ENCODE measurements at regions not wholly inside any gene's neighbourhood (a gene's known extent, or its start where the extent isn't known, plus 50 kb on each side); places are given as distances from the start of the nearest gene placed in this dataset.

DNA sequence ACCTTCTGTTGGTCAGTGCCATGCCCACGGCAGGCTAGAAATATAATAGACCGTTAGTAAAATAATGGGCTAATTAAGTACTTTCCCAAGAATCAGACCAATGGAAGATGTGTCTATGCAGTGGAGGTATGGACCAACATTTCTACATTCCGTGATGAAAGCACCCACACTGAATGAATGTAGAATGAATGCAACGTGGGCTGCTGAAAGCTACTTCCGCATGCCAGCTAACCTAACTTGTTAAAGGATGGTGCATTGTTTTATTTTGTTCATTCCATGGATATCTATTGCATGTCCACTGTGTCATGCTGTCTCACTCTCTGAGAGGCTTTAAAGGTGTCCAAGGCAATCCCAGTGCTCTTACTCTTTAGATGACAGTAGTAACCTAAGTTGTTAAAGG is 112.9 kb upstream of the CAV2 start:
- TF ChIP-seq ESRRG (CRISPR knock-in tag; IDR thresholded peaks at IDR 0.05) (no peak), GLIS3 (CRISPR knock-in tag; IDR thresholded peaks at IDR 0.05) (no peak), ZNF565 (CRISPR knock-in tag; conservative IDR thresholded peaks at IDR 0.05; ENCODE audit: low read depth) (no peak), PATZ1 (CRISPR knock-in tag; IDR thresholded peaks at IDR 0.05; ENCODE audit: borderline replicate concordance) (no peak), SNAI2 (CRISPR knock-in tag; IDR thresholded peaks at IDR 0.05) (no peak), CREB5 (CRISPR knock-in tag; IDR thresholded peaks at IDR 0.05; ENCODE audit: low read depth) (no peak), ARNTL (CRISPR knock-in tag; IDR thresholded peaks at IDR 0.05; ENCODE audit: borderline replicate concordance, low read depth) (no peak), ZFP30 (CRISPR knock-in tag; IDR thresholded peaks at IDR 0.05) (no peak), RARB (CRISPR knock-in tag; IDR thresholded peaks at IDR 0.05) (no peak), ISL1 (CRISPR knock-in tag; IDR thresholded peaks at IDR 0.05) (no peak)
- TF ChIP-seq, protein P1, sequence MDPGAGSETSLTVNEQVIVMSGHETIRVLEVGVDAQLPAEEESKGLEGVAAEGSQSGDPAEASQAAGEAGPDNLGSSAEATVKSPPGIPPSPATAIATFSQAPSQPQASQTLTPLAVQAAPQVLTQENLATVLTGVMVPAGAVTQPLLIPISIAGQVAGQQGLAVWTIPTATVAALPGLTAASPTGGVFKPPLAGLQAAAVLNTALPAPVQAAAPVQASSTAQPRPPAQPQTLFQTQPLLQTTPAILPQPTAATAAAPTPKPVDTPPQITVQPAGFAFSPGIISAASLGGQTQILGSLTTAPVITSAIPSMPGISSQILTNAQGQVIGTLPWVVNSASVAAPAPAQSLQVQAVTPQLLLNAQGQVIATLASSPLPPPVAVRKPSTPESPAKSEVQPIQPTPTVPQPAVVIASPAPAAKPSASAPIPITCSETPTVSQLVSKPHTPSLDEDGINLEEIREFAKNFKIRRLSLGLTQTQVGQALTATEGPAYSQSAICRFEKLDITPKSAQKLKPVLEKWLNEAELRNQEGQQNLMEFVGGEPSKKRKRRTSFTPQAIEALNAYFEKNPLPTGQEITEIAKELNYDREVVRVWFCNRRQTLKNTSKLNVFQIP (CRISPR knock-in tag; IDR thresholded peaks at IDR 0.05; ENCODE audit: borderline replicate concordance, low read depth): no peak

Measured in SK-N-SH treated with all-trans-retinoic acid at 6 μM for 48 hours (cell line).